WTC11 (cell line): ENCODE measurements at regions not wholly inside any gene's neighbourhood (a gene's known extent, or its start where the extent isn't known, plus 50 kb on each side); places are given as distances from the start of the nearest gene placed in this dataset.
"Not testable (repeated sequence)": the region's sequence is repeated elsewhere in the genome, so short reads cannot be mapped to it uniquely, and the experiment has no call there.

Source experiments
- ELF4 ChIP-seq: sonication (generic); formaldehyde crosslinking; IDR thresholded peaks from 2 replicates; pipeline ENCODE4 v1.8.1; 2022; ENCODE audit warnings: low read depth, mild to moderate bottlenecking, moderate library complexity, missing genetic modification reagents
- ESRRA ChIP-seq: sonication (generic); formaldehyde crosslinking; IDR thresholded peaks from 2 replicates; pipeline ENCODE4 v1.8.1; 2022; ENCODE audit warnings: mild to moderate bottlenecking, missing genetic modification reagents, borderline replicate concordance
- JUN ChIP-seq: sonication (generic); formaldehyde crosslinking; IDR thresholded peaks from 2 replicates; pipeline ENCODE4 v1.8.0; 2023; ENCODE audit warnings: mild to moderate bottlenecking, missing genetic modification reagents
- NR2C2 ChIP-seq: sonication (generic); formaldehyde crosslinking; IDR thresholded peaks from 2 replicates; pipeline ENCODE4 v1.8.0; 2022; ENCODE audit warnings: mild to moderate bottlenecking, missing genetic modification reagents
- NR3C1 ChIP-seq: sonication (generic); formaldehyde crosslinking; conservative IDR thresholded peaks from 2 replicates; pipeline ENCODE4 v1.8.1; 2023; ENCODE audit warnings: low read depth, mild to moderate bottlenecking, missing genetic modification reagents
- SOX15 ChIP-seq: fragments of 250-450 bp; sonication (Bioruptor Pico); IDR thresholded peaks from 2 replicates; pipeline ENCODE4 v1.9.0; 2021; ENCODE audit warnings: mild to moderate bottlenecking
- TF ChIP-seq, protein P1 (sequence below): fragments of 200-600 bp; IDR thresholded peaks from 2 replicates; pipeline ENCODE4 v1.8.0; 2022; ENCODE audit warnings: antibody characterized with exemption
- TF ChIP-seq, protein P2 (sequence below): sonication (generic); formaldehyde crosslinking; IDR thresholded peaks from 2 replicates; pipeline ENCODE4 v1.8.1; 2023; ENCODE audit warnings: mild to moderate bottlenecking, missing genetic modification reagents
- TF ChIP-seq, protein P3 (sequence below): sonication (generic); formaldehyde crosslinking; conservative IDR thresholded peaks from 2 replicates; pipeline ENCODE4 v1.8.1; 2023; ENCODE audit warnings: mild to moderate bottlenecking, low read depth, missing genetic modification reagents, moderate library complexity
- TF ChIP-seq, protein P4 (sequence below): sonication (generic); formaldehyde crosslinking; IDR thresholded peaks from 2 replicates; pipeline ENCODE4 v1.8.0; 2022; ENCODE audit warnings: mild to moderate bottlenecking, missing genetic modification reagents
- TF ChIP-seq, protein P5 (sequence below): sonication (generic); formaldehyde crosslinking; conservative IDR thresholded peaks from 2 replicates; pipeline ENCODE4 v1.8.1; 2022; ENCODE audit warnings: mild to moderate bottlenecking, missing genetic modification reagents

DNA sequence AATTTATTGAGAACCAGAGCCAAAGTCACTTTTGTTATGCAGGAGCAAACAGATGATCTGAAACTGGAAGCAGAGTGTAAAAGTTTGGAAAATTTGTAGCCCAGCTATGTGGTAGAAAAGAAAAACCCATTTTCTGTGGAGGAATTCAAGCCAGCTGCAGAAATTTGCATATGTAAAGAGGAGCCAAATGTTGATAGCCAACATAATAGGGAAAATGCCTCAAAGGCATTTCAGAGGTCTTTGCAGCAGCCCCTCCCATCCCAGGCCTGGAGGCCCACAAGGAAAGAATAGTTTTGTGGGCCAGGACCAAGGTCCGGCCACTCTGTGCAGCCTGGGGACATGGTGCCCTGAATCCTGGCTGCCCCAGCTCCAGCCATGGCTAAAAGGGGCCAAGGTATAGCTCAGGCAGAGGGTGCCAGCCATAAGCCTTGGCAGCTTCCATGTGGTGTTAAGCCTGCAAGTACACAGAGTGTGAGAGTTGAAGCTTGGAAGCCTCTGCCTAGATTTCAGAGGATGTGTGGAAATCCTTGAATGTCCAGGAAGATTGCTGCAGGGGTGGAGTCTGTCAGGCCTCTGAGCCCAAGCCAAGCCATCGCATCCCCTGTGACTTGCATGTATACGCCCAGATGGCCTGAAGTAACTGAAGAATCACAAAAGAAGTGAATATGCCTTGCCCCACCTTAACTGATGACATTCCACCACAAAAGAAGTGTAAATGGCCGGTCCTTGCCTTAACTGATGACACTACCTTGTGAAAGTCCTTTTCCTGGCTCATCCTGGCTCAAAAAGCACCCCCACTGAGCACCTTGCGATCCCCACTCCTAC lies 52.7 kb upstream of the FAM124A start:
- not testable (repeated sequence) for TF ChIP-seq SOX15 (CRISPR knock-in tag); ESRRA (CRISPR knock-in tag); JUN; NR2C2 (CRISPR knock-in tag); NR3C1 (CRISPR knock-in tag); ELF4
- TF ChIP-seq, protein P1, sequence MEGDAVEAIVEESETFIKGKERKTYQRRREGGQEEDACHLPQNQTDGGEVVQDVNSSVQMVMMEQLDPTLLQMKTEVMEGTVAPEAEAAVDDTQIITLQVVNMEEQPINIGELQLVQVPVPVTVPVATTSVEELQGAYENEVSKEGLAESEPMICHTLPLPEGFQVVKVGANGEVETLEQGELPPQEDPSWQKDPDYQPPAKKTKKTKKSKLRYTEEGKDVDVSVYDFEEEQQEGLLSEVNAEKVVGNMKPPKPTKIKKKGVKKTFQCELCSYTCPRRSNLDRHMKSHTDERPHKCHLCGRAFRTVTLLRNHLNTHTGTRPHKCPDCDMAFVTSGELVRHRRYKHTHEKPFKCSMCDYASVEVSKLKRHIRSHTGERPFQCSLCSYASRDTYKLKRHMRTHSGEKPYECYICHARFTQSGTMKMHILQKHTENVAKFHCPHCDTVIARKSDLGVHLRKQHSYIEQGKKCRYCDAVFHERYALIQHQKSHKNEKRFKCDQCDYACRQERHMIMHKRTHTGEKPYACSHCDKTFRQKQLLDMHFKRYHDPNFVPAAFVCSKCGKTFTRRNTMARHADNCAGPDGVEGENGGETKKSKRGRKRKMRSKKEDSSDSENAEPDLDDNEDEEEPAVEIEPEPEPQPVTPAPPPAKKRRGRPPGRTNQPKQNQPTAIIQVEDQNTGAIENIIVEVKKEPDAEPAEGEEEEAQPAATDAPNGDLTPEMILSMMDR = not testable (repeated sequence)
- TF ChIP-seq, protein P2, sequence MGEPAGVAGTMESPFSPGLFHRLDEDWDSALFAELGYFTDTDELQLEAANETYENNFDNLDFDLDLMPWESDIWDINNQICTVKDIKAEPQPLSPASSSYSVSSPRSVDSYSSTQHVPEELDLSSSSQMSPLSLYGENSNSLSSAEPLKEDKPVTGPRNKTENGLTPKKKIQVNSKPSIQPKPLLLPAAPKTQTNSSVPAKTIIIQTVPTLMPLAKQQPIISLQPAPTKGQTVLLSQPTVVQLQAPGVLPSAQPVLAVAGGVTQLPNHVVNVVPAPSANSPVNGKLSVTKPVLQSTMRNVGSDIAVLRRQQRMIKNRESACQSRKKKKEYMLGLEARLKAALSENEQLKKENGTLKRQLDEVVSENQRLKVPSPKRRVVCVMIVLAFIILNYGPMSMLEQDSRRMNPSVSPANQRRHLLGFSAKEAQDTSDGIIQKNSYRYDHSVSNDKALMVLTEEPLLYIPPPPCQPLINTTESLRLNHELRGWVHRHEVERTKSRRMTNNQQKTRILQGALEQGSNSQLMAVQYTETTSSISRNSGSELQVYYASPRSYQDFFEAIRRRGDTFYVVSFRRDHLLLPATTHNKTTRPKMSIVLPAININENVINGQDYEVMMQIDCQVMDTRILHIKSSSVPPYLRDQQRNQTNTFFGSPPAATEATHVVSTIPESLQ = not testable (repeated sequence)
- TF ChIP-seq, protein P3, sequence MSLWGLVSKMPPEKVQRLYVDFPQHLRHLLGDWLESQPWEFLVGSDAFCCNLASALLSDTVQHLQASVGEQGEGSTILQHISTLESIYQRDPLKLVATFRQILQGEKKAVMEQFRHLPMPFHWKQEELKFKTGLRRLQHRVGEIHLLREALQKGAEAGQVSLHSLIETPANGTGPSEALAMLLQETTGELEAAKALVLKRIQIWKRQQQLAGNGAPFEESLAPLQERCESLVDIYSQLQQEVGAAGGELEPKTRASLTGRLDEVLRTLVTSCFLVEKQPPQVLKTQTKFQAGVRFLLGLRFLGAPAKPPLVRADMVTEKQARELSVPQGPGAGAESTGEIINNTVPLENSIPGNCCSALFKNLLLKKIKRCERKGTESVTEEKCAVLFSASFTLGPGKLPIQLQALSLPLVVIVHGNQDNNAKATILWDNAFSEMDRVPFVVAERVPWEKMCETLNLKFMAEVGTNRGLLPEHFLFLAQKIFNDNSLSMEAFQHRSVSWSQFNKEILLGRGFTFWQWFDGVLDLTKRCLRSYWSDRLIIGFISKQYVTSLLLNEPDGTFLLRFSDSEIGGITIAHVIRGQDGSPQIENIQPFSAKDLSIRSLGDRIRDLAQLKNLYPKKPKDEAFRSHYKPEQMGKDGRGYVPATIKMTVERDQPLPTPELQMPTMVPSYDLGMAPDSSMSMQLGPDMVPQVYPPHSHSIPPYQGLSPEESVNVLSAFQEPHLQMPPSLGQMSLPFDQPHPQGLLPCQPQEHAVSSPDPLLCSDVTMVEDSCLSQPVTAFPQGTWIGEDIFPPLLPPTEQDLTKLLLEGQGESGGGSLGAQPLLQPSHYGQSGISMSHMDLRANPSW (CRISPR knock-in tag) = not testable (repeated sequence)
- TF ChIP-seq, protein P4, sequence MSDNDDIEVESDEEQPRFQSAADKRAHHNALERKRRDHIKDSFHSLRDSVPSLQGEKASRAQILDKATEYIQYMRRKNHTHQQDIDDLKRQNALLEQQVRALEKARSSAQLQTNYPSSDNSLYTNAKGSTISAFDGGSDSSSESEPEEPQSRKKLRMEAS = not testable (repeated sequence)
- TF ChIP-seq, protein P5, sequence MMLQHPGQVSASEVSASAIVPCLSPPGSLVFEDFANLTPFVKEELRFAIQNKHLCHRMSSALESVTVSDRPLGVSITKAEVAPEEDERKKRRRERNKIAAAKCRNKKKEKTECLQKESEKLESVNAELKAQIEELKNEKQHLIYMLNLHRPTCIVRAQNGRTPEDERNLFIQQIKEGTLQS = not testable (repeated sequence)
